ENCODE measurements at regions not wholly inside any gene's neighbourhood (a gene's known extent, or its start where the extent isn't known, plus 50 kb on each side); places are given as distances from the start of the nearest gene placed in this dataset.

DNA sequence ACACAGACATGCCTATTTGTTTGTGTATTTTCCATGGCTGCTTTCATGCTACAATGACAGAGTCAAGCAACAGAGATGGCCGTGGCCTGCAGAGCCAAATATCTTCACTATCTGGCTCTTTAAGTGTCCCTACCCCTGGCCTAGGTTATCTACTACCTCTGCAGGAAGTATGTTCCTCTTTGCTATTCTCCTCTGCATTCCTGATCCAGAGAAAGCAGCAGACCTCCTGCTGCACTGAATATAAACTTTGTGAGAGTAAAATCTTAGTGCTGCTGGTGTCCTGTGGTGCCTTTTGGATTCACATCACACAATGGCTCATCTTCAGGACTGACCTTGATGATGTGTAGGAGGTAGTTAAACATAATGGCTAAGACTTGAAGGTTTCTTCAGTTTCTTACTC, 233.4 kb downstream of the IPO8 start:
- Histone ChIP-seq H3K27me3 (no peaks in the 10 kb centered on the region), H3K4me1 (no peaks in the 10 kb centered on the region), H3K9me3 (peaks cover 0 to 5% of the 10 kb centered on the region in 2 donors), H3K4me3 (no peak overlapping the region), H3K27ac (no peak overlapping the region), H3K36me3 (no peaks in the 10 kb centered on the region)
- intact Hi-C loops (cut with DNase I; ENCODE audit: low total_unique reads), result no loop called here
- TF ChIP-seq, protein P1, sequence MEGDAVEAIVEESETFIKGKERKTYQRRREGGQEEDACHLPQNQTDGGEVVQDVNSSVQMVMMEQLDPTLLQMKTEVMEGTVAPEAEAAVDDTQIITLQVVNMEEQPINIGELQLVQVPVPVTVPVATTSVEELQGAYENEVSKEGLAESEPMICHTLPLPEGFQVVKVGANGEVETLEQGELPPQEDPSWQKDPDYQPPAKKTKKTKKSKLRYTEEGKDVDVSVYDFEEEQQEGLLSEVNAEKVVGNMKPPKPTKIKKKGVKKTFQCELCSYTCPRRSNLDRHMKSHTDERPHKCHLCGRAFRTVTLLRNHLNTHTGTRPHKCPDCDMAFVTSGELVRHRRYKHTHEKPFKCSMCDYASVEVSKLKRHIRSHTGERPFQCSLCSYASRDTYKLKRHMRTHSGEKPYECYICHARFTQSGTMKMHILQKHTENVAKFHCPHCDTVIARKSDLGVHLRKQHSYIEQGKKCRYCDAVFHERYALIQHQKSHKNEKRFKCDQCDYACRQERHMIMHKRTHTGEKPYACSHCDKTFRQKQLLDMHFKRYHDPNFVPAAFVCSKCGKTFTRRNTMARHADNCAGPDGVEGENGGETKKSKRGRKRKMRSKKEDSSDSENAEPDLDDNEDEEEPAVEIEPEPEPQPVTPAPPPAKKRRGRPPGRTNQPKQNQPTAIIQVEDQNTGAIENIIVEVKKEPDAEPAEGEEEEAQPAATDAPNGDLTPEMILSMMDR (IDR thresholded peaks at IDR 0.05), result no peak
- no peak for TF ChIP-seq POLR2A (IDR thresholded peaks at IDR 0.05)
- TF ChIP-seq POLR2AphosphoS5 (IDR thresholded peaks at IDR 0.05), result no peak
- no peak for DNase-seq (ENCODE audit: low spot score in 2 of 2)

DNA sequence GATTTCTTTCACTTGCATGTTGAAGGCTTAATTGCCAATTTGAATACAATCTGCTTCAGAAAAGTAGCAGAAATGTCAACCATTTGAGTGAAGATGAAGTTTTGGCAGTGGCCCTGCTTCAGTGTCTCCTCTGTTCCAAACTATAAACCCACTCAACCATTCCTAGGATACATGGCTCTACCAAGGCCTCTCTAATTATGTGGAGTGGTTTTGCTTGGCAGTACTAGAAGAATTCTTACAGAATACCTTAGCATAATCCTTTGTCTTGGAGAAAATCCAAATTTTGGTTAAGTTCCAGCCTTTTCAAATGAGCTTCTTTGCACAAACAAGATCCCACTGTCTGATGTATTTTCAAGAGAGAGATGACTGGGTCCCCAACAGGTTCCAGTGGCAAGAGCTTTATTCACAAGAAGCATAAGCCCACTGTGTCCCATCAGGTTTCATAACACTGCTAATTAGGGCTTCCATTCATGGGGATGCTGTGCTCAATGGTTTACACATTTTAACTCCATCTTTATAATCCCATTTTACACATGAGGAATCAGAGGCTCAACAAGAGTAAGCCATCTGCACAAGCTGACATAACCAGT, 234.5 kb downstream of the IPO8 start:
- intact Hi-C loops (cut with DNase I; ENCODE audit: low total_unique reads), result no loop called here
- H3K27ac ChIP-seq, result no peak overlapping the region
- no peaks in the 10 kb centered on the region for H3K36me3 ChIP-seq
- no peak for DNase-seq (ENCODE audit: low spot score in 2 of 2)
- peaks cover 0 to 5% of the 10 kb centered on the region in 2 donors for H3K9me3 ChIP-seq
- no peaks in the 10 kb centered on the region for H3K4me1 ChIP-seq
- TF ChIP-seq, protein P1 (IDR thresholded peaks at IDR 0.05), result no peak
- TF ChIP-seq POLR2A (IDR thresholded peaks at IDR 0.05) (no peak), POLR2AphosphoS5 (IDR thresholded peaks at IDR 0.05) (no peak)
- H3K27me3 ChIP-seq, result no peaks in the 10 kb centered on the region
- H3K4me3 ChIP-seq, result no peak overlapping the region

DNA sequence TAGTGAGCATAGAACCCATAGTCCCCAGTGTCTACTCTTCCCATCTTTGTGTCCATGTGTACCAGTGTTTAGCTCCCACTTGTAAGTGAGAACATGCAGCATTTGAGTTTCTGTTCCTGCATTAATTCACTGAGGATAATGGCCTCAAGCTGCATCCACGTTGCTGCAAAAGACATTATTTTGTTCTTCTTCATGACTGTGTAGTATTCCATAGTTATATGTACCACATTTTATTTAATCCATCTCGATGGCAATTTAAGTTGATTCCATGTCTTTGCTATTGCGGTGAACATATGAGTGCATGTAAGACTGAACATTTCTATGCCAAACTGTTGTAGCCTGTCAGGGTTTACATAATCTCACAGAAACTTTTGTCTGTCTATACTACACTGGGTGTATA, 237.2 kb downstream of the IPO8 start:
- Histone ChIP-seq H3K4me1 (no peaks in the 10 kb centered on the region), H3K27ac (no peak overlapping the region), H3K27me3 (no peaks in the 10 kb centered on the region), H3K36me3 (no peaks in the 10 kb centered on the region), H3K9me3 (peaks cover 0 to 5% of the 10 kb centered on the region in 2 donors), H3K4me3 (no peak overlapping the region)
- TF ChIP-seq POLR2A (IDR thresholded peaks at IDR 0.05), result no peak
- TF ChIP-seq POLR2AphosphoS5 (IDR thresholded peaks at IDR 0.05), result no peak
- TF ChIP-seq, protein P1 (IDR thresholded peaks at IDR 0.05), result no peak
- no peak for DNase-seq (ENCODE audit: low spot score in 2 of 2)
- intact Hi-C loops (cut with DNase I; ENCODE audit: low total_unique reads), result no loop called here

DNA sequence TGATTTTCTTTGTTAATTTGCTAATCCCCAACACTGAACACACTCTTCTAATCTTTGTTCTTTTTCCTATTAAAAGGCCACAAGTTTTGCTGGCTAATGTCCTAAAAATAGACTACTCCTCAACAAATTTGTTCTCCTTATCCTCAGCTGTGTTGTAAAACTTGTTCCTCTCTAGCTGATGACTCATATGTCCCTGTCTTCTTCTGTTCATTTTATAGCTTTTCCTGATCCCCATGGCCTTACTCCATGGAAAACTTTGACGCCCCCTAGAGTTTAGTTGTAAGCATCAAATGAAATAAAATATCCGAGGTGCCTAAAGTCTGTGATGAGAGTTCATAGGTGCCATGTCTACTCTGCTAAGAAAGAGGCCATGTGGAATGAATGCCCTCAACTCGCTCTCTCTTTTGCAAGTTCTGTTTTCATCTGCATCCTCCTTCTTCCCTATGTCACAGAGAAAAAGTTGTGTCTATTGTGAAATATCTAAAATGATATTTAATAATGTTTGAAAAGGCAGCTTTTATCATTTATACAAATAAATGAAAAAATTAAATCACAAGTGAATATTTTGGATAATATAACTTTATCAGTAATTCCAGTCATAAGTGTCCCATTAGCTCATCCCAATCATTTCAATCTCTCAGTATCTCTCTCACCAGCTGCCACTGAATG, 237.9 kb downstream of the IPO8 start:
- H3K27me3 ChIP-seq, result no peaks in the 10 kb centered on the region
- TF ChIP-seq, protein P1 (IDR thresholded peaks at IDR 0.05), result no peak
- TF ChIP-seq POLR2A (IDR thresholded peaks at IDR 0.05) (no peak), POLR2AphosphoS5 (IDR thresholded peaks at IDR 0.05) (no peak)
- DNase-seq (ENCODE audit: low spot score in 2 of 2), result no peak
- intact Hi-C loops (cut with DNase I; ENCODE audit: low total_unique reads), result no loop called here
- no peaks in the 10 kb centered on the region for H3K4me1 ChIP-seq
- H3K27ac ChIP-seq, result no peak overlapping the region
- H3K36me3 ChIP-seq, result no peaks in the 10 kb centered on the region
- no peak overlapping the region for H3K4me3 ChIP-seq
- H3K9me3 ChIP-seq, result peaks cover 0 to 5% of the 10 kb centered on the region in 2 donors

DNA sequence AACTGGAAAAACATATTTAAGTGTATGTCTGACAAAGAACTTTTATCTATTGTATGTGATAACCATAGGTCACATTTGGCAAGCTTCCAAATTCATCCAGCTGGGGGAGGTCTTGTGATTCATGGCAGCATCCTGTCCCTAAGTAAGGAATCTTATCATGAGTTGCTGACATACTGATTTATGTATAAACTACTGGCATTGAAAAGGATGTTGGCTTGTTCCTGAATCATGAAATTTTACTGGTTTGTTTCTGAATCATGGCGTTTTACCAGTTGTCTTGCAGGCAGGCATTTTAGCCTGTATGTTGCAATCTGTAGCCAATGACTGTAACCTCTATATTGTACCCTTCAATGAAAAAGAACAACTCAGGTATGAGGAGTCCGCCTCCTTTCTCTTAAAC, 244.8 kb downstream of the IPO8 start:
- no peak overlapping the region for H3K4me3 ChIP-seq
- no peaks in the 10 kb centered on the region for H3K27me3 ChIP-seq
- H3K27ac ChIP-seq, result no peak overlapping the region
- intact Hi-C loops (cut with DNase I; ENCODE audit: low total_unique reads), result no loop called here
- H3K9me3 ChIP-seq, result peaks cover 0 to 17% of the 10 kb centered on the region in 2 donors
- no peak for TF ChIP-seq POLR2A (IDR thresholded peaks at IDR 0.05)
- TF ChIP-seq, protein P1 (IDR thresholded peaks at IDR 0.05), result no peak
- no peak for TF ChIP-seq POLR2AphosphoS5 (IDR thresholded peaks at IDR 0.05)
- H3K4me1 ChIP-seq, result no peaks in the 10 kb centered on the region
- peaks cover 5% of the 10 kb centered on the region for H3K36me3 ChIP-seq
- DNase-seq (ENCODE audit: low spot score in 2 of 2), result no peak

Data from breast epithelium (tissue), 4 donors.